GM19372 (cell line): ENCODE measurements at regions not wholly inside any gene's neighbourhood (a gene's known extent, or its start where the extent isn't known, plus 50 kb on each side); places are given as distances from the start of the nearest gene placed in this dataset.

Source experiments
- ATAC-seq: cut with Tn5 transposase; IDR thresholded peaks from one replicate; pipeline ENCODE4 v1.9.1; 2021; ENCODE audit warnings: mild to moderate bottlenecking, low read depth, moderate library complexity; ENCODE audit not compliant: unreplicated experiment

DNA sequence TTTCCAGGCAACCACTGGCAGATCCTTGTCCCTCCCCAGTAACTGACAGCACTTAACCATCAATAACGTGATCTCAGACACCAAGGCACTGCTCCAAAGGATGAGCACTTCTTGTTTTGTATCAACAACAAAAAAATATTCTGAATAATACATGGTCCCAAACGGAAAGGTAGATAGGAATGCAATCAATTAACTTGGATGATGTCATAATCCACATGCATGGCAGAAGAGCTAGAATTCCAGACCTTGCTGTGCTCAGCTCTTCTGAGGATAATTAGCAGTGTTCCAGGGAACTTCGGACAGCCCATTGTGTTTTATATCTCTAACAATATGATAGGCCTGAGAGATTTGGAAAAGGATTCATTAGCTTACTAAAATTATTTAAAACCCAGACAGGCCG lies 288.4 kb upstream of the PCSK5 start:
- no peak for ATAC-seq

DNA sequence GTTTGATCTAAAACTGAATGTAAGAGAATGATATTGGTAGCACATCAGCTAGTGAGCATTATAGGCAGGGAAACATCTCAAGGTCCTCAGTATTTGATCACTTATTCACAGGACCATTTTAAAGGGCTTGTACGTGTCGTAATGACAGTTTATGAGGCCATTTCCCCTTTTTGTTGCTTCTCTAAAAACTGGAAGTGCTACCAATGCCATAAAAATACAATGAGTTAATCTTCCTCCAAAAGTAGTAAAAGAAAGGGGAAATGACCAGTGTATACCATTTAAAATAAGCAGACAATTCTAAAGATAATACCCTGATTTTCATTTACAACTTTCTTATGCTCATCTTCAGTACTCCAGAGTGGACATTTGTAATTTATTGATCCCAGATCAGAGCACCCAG lies 285.8 kb upstream of the PCSK5 start:
- ATAC-seq = no peak

DNA sequence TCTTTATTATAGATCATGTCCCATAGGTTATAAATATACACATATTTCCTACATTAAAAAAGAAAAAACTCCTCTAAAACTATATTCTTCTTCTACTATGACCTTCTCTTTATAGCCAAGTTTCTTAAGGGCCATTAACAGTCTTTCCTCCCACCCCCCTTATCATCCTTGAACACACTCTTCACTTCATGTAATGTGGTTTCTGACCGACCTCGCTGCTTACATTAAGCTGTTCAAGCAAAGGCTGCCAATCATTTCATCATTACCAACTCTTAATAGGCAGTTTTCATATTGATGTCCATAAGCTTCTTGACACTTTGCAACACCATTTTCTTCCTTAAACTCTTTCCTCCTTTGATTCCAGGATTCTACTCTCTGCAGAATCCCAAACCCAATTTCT lies 283.0 kb upstream of the PCSK5 start:
- ATAC-seq = no peak

DNA sequence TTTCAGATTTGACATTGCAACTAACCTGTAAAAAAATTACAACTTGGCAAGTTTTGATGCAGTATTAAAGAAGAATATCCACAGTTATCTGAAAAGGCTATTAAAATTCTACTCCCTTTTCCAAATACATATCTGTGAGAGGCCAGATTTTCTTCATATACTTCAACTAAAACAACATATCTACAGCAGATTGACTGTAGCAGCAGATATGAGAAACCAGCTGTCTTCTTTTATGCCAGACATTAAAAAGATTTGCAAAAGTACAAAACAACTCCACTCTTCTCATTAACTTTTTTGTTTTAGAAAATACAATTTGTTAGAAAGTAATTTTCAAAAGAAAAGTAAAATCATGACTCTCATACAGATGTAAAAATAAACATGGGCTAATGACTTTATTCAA lies 281.1 kb upstream of the PCSK5 start:
- ATAC-seq = no peak

DNA sequence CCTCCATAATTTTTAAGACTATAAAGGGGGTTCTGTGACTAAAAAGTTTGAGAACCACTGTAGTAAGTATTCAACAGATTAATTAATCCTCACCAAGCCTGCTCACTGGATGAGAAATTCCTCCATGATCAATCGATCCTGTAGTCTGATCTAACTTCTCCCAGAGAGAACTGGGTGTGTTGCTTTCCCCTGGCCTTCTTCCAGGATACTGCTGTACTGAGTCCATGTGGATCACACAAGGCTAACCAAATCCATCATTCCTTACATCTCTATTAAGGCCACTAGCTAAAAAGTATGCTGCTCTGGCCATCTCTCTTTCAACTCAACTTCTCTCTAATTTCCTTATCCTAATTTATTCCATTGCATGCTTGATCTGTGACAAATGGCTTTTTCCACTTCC lies 280.2 kb upstream of the PCSK5 start:
- ATAC-seq = no peak

DNA sequence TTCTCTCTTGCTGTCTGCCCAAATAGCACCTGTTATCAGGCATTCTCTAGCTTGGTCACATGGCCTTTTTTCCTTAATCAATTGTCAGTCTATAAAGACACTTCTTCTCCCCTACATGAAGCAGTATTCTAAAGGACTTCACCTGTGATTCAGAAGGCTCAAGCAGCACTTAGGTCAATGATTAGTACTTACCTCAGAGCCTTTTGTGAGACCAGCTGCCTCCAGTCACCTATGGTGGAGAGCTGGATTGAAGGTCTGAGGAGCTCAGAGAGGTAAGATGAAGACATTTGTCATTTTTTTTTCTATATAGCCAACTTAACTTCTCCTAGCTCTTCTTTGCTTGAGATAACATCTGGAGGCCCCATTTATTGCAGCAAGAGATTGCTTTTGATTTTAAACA lies 278.3 kb upstream of the PCSK5 start:
- ATAC-seq = no peak

DNA sequence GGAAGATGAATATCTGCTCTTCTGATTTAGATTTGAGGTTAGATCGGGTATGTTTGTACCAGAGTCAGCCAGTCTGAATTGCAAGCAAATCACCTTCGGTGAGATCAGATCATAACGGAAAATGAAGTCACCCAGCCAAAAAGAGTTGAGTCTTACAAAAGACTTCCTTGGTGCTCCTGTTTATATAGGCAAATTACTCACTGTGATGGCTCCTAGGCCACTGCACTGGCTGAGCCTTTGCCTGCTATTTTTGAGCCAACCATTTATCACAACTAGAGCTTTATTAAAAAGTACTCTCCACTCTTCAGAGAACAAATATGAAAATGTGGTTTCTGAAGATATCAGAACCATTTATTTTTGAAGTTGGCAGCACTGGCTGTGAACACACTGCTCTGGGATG lies 277.7 kb upstream of the PCSK5 start:
- ATAC-seq = no peak

DNA sequence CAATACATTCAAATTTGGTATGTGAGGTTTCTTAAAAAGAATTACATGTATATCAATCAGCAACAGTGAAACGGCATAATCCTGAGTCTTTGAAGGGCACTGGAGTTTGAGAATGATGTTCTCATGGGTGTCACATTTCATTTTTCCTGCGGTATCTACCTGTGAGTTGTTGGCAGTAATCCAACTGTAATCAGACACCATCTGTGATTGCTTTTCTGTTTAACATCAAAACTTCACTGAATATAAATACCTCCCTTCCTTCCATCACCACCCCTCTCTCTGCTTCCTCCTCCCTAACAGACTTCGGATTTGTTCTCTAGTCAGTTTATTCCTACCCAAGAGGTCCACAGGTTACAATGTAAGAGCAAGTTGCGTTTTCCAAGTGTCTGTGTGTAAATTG lies 275.2 kb upstream of the PCSK5 start:
- no peak for ATAC-seq

DNA sequence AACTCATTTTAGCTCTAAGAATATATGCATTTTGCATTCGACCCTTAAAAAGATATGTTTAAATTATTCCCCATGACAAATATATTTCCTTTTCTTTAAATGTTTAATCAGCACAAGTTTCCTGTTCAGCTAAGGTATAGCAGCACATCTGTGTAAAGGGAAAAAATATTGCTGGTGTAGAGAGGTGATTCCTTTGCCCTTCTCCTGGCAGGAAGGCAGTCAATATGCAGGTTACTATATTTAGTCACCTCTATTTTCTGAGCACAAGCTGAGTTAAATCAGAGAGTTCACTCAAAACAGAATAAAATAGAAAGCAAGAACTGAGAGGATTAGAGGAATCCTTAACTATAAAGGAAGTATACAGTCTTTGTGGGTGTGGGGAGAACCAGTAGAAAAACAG lies 274.4 kb upstream of the PCSK5 start:
- ATAC-seq = no peak

DNA sequence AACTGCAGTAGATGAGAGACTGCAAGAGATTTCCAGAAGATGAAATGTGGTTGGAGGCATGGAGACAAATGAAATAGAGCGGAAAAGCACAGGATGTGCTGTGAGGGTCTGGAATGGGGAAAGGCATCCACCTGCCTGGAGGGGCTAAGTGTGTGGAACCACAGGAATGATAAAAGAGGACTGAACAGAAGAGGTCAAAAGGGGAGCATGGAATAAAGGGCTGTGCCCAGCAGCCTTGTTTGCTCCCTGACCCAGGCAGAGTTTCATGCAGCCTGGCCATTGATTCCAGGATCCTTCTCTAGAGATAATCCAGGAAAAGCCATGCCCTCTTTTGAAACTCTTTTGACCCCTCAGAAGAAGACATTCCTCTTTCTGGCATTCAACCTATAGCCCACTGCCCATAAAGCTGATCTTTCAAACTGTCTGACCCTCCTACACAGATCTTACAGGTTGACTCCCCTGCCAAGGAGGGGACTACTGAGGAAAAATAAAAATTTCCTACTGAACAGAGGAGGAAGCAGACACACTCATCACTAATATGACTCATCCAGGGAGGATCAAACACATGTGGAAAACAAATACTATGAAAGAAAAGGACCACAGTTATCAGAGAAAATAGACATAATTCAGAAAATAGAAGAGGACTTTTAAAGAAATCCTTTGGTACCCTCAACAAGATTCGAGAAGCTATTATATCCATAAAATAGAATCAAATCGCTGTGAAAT lies 273.5 kb upstream of the PCSK5 start:
- no peak for ATAC-seq

DNA sequence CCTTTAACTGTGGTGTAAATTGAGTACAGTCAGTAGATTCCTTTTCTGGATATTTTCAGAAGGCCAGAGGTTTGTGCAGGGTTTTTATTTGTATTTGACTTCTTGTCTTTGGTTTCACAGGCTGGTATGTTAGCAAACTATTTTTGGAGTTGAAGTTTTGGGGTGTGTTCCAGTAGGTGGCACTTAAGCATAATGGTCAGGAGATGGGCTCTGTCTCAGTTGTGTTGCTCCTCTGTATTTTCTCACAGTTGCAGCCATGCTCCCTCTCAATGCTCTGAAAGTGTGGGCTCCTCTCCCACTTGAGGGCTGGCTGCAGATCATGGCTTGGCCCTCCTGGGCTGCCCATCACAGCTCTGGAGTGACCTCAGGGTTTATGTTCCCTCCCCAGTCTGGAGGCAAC lies 267.0 kb upstream of the PCSK5 start:
- no peak for ATAC-seq

DNA sequence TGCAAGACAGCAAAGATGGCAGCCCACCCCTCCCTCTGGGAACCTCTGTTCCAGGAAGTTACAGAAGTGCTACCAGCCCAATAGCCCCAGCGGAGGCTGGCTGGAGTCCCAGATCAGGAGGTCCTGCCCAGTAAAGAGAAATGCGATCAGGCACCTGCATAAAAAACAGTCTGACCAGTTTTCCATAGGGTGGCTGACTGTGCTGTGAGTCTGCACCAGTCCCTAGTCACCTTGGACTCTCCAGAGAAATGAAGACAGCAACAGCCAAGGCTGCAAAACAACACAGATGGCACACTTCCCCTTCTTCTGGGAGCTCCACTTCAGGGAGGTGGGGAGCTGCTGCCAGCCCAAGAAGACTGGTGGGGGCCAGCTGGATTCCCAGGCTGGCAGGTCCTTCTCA lies 265.5 kb upstream of the PCSK5 start:
- ATAC-seq = no peak

DNA sequence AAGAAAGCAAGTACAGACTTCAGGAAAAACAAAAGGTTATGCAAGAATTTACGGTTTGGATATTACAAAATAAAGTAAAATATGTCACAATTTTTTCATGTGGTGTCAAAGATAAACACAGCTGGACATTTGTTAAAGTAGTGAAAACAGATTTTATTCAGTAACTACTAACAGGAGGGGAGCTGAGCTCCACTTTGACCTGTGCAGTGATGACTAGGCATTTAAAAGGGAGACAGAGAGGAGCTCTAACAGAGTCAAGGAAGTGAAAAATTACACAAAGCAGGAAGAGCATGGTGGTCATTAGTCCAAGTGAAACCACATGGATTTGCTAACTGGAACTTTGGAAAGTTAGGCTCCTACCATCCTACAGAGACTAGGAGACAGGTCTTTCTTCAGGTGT lies 263.6 kb upstream of the PCSK5 start:
- no peak for ATAC-seq

DNA sequence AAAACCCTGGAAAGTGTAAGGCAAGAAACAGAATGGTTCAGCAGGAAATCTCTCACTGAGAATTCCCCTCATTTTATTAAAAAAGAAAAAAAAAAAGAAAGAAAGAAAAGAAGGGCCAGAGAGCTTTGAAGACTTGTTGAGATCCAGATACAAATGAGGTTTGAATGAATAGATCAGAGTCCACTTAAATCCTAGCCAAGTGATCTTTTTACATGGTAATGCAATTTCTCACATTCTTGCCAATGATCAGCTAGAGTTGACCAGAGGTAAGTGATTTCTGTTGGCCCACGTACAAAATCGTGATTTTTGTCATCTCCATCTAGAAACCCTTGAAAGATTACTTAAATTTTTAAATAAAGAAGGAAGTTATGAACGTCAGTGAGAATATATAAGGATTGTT lies 261.5 kb upstream of the PCSK5 start:
- ATAC-seq = no peak

DNA sequence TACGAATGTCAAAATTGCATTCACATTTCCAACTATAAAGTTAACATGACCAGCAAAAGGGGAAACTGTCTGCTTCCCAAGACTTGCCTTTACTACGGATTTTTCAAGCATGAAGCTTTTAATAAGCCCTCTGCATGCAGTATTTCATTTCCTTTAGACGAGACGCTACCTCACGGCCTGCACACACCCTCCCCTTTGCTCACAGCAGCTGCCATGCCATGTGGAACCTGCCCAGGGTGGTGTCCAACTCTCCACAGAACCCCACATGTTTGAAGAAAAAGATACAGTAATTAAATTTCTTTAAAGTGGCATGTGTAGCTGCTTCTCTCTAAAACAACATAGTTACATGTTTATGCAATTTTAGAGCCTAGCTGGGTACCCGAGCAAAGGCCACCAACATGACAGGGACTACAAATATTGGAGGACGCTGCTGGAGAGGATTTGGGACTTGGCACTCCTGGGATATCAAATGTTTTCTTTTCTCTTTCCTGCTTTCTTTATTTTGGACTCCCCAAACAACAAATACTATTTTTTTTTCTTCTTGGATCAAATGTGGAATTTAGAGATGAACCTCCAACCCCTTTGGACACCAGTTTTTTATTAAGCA lies 256.9 kb upstream of the PCSK5 start:
- ATAC-seq = no peak

DNA sequence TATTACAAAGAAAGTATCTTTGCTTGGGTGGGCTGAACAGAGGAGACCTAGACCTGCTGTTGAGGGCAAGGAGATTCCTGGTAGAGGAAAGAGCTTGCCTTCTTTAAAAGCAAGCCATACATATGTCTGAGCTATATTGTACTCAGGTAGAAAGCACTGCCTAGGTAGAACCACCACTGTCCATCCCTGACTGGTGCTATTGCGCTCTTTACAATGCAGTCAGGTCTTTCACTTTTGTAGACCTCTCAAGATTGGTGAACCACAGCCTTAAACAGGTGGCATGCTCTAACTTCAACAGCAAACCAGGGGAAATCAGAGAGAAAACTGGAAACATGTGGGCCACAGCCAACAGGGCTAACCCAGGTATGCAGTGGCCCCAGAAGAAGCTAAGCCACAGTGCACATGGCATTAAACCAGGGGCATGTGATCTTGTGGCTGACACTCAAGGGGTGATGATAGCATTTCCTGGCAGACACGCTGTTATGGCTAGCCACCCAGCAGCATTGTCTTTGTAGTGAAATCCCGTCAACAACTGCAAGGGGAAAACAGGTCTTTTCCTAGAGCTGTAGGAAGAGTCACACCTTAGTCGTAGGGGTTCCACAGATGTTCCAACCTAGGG lies 253.9 kb upstream of the PCSK5 start:
- ATAC-seq = no peak

DNA sequence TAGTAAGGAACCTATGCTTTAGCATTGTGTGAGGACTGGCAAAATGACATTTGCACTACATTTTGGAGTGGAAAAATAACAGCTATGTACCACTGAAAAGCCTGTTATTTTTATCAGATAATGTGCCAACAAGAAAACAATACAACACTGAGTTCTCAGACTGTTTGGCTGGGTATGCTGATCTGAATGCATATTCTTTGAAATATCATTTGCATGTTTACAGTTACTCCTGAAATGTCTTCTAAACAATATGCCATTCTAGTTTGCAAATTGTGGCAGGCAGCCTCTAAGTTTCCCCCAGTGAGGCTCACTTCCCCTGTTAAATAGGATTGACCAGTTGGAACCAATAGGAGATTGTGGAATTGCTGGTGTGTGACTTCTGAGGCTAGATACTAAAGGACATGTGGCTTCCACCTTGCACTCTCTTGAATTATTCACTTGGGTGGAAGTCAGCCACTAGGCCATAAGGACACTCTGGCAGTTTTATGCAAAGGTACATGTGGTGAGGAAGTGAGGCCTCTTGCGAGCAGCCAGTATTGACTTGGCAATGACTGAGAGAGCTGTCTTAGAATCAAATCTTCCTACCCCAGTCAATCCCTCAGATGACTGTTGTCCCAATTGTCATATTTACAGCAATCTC lies 250.4 kb upstream of the PCSK5 start:
- ATAC-seq = no peak

DNA sequence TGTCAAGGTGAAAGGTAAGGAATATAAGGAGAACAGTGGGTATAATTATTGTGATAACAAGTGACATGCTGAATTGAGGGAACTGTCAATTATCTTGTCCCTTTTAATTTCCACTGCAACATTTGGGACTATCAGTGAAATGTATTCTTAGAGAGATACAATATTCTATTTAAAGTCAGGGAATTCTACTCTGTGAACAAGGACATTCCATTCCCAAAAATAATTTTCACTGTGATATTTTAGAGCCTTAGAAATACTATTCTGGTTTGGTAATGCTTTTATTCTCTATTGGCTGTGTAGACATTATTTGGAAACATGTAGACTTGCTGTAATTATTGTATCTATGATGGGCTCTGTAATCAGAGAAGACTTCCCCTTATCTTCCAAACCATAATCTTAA lies 248.0 kb upstream of the PCSK5 start:
- no peak for ATAC-seq

DNA sequence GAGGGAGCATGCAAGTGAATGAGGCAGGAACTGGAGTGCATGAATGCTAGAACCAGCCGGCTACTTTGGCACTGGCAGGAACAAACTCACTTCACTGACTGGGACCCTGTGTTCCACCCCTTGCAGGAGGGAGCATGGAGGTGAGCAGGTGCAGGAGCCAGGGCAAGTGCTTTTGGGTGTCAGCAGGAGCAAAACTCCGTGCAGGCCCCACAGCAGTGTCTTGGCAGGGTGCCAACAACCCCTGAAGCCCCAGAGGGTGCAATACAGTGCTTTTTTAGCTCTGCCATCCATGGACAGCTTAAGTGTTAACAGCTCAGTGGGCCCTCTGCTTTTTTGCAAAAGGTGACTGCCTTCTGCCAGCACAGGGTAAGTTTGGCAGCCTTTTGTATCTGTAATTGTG lies 245.8 kb upstream of the PCSK5 start:
- no peak for ATAC-seq

DNA sequence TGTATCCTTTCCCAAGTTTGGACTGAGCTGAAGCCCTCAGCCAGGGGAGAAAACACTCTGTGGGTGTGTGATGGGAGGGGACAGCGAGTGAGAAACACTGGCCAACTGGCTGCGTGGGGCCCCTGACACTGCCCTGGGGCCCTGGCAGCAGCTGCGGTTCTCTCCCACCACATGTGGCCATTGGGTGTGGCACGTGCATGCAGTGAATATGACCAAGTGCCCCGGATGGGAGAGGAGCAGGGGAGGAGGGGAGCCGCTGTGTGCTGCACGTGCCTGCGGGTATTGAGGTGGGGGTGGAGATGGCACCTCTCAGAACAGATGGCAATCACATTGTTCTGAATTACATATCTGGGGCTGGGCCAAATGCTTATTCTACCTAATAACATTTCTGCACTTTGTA lies 242.4 kb upstream of the PCSK5 start:
- no peak for ATAC-seq

DNA sequence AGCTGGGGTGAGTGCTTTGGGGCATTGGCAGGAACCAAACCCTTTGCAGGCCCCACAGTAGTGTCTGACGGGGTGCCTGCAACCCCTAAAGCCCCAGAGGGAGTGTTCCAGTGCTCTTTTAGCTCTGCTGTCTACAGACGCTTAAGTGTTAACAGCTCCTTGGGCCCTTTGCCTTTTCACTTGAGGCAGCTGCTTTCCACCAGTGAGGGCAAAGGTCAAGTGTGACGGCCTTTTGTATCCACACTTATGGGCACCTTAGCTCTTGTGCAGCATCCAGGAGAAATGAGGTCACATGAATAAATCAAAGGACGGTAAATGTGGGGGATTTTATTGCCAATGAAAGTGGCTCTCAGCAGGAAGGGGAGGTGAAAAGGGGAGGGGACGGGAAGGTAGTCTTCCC lies 241.4 kb upstream of the PCSK5 start:
- no peak for ATAC-seq

DNA sequence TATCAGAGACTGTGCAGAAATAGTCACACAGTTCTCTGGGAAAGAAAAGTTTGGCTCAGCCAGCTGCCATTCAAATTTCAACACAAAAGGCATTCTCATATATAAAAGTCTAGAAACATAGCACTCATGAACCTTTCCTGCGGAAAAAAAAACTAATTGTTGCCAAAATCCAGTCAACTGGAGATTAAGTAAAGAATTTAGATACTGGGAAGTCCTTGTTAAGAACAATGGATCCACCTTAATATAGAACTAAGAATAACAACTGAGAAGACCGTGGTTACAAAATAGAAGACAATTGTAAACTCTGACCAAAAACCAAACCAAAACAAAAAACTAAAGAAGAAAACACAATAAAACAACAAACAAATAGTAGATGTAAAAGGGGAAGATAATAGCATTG lies 238.8 kb upstream of the PCSK5 start:
- ATAC-seq = no peak
